HL-60 (cell line): ENCODE measurements at regions not wholly inside any gene's neighbourhood (a gene's known extent, or its start where the extent isn't known, plus 50 kb on each side); places are given as distances from the start of the nearest gene placed in this dataset.

Experiments
- DNase-seq, 2 experiments: peaks; one replicate each; pipeline ENCODE4 v3.0.0-alpha.2; 2010 to 2020; ENCODE audit warnings: low read depth in 1 of 2, low spot score in 1 of 2
- H3K27ac ChIP-seq: fragments of 250-450 bp; sonication (Bioruptor Pico); replicated peaks from 2 replicates; pipeline ENCODE4 v1.5.1; 2020; ENCODE audit warnings: mild to moderate bottlenecking, moderate library complexity
- H3K27me3 ChIP-seq: fragments of 250-450 bp; sonication (Bioruptor Pico); 2 replicates; pipeline ENCODE4 v1.5.1; 2021; ENCODE audit warnings: mild to moderate bottlenecking, moderate library complexity; ENCODE audit not compliant: insufficient read depth, poor library complexity, severe bottlenecking
- H3K4me3 ChIP-seq: replicated peaks from 2 replicates; pipeline ENCODE4 v1.5.1; 2011; ENCODE audit warnings: mild to moderate bottlenecking, control low read depth, low read length; ENCODE audit not compliant: insufficient read depth
- CTCF ChIP-seq: IDR thresholded peaks from one replicate; pipeline ENCODE4 v1.5.1; 2011; ENCODE audit warnings: low read length, control low read depth, inconsistent platforms; ENCODE audit not compliant: insufficient read depth
- GABPA ChIP-seq: IDR thresholded peaks from 2 replicates; pipeline ENCODE4 v1.6.1; 2012; ENCODE audit warnings: low read depth
- POLR2AphosphoS5 ChIP-seq: IDR thresholded peaks from 2 replicates; pipeline ENCODE4 v1.6.1; 2012; ENCODE audit warnings: low read depth
- REST ChIP-seq: IDR thresholded peaks from 2 replicates; pipeline ENCODE4 v1.6.1; 2012; ENCODE audit warnings: low read depth; ENCODE audit not compliant: insufficient replicate concordance
- SPI1 ChIP-seq: IDR thresholded peaks from 2 replicates; pipeline ENCODE4 v1.6.1; 2012; ENCODE audit warnings: low read depth, mild to moderate bottlenecking, borderline replicate concordance

GRCh38 chr18:68583685-68584084, 131.2 kb downstream of the TMX3 start:
- no peak overlapping the region for H3K4me3 ChIP-seq
- no peak for TF ChIP-seq REST
- no peak for TF ChIP-seq CTCF
- TF ChIP-seq GABPA: no peak
- no peak for TF ChIP-seq POLR2AphosphoS5
- no peaks in the 10 kb centered on the region for H3K27me3 ChIP-seq
- no peak overlapping the region for H3K27ac ChIP-seq
- DNase-seq: no peak

GRCh38 chr18:68574311-68574710, 140.6 kb downstream of the TMX3 start:
- TF ChIP-seq REST (no peak), SPI1 (no peak), GABPA (no peak), POLR2AphosphoS5 (no peak), CTCF (no peak)
- no peak overlapping the region for H3K4me3 ChIP-seq
- no peak overlapping the region for H3K27ac ChIP-seq
- DNase-seq: no peak
- H3K27me3 ChIP-seq: no peaks in the 10 kb centered on the region

DNA sequence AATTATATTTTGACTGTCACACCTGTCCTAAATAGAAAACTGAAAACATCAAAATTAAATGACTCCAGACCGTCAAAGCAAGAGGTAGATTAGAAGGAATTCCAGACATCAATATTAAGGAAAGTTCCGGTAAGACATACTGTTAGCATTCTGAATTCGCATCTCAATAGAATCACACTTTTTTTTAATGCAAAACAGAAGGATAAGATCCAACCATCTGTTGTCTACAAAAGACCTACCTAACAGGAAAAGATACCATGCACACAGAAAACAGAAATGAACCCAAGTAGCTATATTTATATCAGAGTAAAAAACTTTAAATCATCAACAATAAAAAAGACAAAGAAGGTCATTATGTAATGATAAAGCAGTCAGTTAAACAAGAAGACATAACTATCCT, 145.0 kb downstream of the TMX3 start:
- Histone ChIP-seq H3K27ac (no peak overlapping the region), H3K4me3 (no peak overlapping the region), H3K27me3 (no peaks in the 10 kb centered on the region)
- no peak for DNase-seq
- no peak for TF ChIP-seq POLR2AphosphoS5
- no peak for TF ChIP-seq REST
- TF ChIP-seq SPI1: no peak
- TF ChIP-seq CTCF: no peak
- TF ChIP-seq GABPA: no peak
